Left colon (tissue), 2 donors: ENCODE measurements at regions not wholly inside any gene's neighbourhood (a gene's known extent, or its start where the extent isn't known, plus 50 kb on each side); places are given as distances from the start of the nearest gene placed in this dataset.
"Not testable (repeated sequence)": the region's sequence is repeated elsewhere in the genome, so short reads cannot be mapped to it uniquely, and the experiment has no call there.

Experiments used
- ATAC-seq: fragments of 200-7000 bp; cut with Tn5 transposase; one replicate; pipeline ENCODE4 v1.9.1; 2020; ENCODE audit warnings: mild to moderate bottlenecking, moderate library complexity
- DNase-seq, 2 donors: peaks; one replicate each; pipeline ENCODE4 v3.0.0-alpha.2; 2020
- intact Hi-C, 2 donors: fragments of 100-400 bp; cut with DNase I in 1 of 2; cut with micrococcal nuclease in 1 of 2; formaldehyde crosslinking; loops; one replicate each; pipeline versions ENCODE4 v1.11.2 to v1.14.0; 2022; cut with DNase I, micrococcal nuclease
- donor health status: DM: no; HTN: no; CAD: no.
- donor health status: DM: yes; HTN: yes; CAD: no.

DNA sequence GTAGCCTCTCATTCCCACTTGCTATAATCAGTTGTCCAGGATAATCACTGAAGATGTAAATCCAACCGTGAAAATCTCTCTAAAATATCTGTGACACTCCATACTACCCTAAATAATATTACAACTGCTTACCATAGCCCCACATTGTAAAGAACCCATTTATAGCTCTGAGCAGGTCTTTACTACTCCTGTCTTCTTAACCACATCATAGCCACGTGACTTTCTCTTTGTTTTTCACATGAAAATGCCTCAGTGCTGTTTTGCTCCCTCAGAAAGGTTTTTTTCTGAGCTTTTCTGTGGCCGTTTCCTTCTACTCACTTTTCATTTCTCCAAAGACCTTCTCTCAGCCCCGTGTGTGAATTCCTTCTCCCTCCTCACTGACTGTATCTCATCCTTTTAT lies 662.2 kb upstream of the ADARB2 start:
- DNase-seq (no peak), ATAC-seq (no peak)
- intact Hi-C loops: no loop called here

- DNase-seq (no peak), ATAC-seq (no peak)
- intact Hi-C loops: no loop called here
Observed at GRCh38 chr10:2392145-2392812, 655.0 kb upstream of the ADARB2 start.

DNA sequence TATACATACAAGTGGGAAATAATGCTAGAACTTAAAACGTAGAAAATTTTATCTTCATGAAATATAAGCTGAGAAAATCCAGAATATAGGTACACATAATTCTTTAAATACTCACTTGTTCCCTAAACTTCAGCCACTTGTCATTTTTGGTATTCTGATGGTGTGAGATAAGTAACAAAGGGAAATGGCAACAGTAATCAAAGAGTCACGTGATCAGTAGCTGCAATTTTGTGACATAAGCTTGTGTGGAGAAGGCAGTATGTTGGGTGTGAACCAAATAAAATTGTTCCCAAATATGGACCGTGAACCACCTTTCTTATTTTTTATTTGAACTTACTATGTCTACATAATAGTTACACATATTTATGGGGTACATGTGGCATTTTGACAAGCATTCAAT lies 650.3 kb upstream of the ADARB2 start:
- DNase-seq (no peak), ATAC-seq (no peak)
- intact Hi-C loops: no loop called here

DNA sequence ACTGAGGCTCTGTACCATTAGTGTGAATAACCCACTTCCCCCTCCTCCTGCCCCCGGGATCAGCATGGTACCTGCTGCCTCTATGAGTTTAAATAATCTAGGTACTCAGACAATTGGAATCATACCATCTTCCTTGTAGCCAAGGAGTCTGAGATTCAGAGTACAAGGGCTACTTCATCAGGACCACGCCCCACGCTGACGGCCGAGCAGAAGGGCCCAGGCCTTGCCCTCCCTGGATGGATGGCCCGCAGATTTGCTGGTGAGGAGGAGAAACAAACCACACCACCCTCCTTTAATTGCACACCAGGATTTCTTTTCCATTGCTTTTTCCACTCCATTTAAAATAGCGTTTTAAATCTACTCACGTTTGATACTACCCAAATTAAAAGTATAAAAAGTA lies 649.9 kb upstream of the ADARB2 start:
- ATAC-seq (no peak), DNase-seq (no peak)
- intact Hi-C loops: no loop called here

DNA sequence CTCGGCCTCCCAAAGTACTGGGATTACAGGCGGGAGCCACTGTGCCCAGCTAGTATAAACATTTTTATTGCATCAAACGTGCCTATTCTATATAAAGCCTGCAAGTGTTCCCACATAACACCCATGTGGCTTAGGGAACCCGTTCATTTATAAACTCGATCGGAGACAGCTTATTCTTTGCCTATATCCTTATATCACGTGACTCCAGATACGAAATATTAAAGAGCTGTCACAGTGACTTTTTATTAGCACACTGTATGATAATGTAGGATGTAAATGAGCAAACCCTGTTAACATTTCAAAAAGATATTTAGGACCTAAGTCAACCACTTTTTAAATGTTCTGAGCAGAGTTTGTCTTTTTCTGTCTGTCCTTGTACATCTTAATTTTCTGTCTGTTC lies 642.9 kb upstream of the ADARB2 start:
- intact Hi-C loops: no loop called here
- DNase-seq (no peak), ATAC-seq (no peak)

DNA sequence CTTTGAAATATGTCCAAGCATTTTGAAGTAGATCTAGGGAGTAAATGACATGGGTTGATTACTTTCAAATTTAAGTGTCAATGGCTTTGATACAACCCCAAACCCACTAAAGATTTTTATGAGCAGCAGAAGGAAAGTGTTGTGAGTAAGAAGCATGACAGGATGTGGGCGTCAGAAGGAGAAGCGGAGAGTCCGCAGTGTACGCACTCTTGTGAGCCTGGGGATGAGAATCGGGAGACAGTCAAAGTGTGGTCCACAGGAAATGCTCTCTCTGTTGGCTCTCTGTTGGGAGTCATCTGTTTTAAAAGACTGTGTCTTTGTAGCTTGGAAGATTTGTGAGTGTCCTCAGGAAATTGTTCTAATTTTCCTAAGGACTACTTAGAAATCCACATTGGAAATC lies 629.8 kb upstream of the ADARB2 start:
- intact Hi-C loops: no loop called here
- no peak for DNase-seq
- no peak for ATAC-seq

DNA sequence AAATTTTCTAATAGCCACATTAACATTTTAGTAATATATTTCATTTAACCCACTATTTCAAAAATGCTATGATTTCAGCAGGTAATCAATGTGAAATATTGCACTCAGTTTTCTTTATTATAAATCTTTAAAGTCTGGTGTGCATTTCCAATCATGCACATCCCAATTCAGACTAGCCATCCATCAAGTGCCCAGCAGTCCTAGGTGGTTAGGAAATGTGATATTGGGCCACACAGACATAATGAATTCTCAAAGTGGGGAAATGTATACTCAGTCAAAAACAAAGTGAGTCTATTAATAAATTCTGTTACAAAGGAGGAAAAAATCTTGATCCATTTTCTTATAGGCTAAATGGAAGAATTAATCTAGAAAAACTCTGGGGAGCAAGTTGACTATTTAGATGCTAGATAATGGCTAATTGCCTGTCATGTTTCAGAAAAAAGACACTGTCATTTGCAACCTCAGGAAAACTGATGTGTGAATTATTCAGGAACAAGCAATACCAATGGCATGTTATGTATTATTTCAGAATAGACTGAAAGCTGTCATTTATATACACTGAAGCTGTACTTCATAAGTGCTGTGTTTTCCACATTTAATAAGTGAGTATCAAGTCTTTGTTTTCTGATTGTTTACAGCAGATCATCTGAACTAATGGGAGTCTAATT lies 629.1 kb upstream of the ADARB2 start:
- no peak for ATAC-seq
- intact Hi-C loops: no loop called here

DNA sequence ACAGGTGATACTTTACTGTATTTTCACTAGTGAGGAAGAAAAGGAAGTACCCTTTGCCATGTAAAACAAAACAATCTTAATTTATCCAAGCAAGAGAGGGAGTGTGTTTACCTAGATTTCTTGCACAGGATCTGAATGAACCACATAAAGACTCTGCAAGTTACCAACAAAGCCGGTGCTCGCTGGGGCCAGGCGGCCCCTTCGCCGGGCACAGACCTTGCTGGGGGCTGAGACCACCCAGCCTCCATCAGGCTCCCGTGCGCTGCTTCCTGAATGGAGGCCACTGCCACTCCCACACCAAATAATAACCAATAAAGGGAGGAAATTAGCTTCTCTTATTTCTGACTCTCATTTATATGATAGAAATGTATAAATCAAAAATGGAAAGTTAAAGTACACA lies 625.0 kb upstream of the ADARB2 start:
- intact Hi-C loops: no loop called here
- ATAC-seq (no peak), DNase-seq (no peak)

More for the DNA sequence above, 629.1 kb upstream of the ADARB2 start:
- DNase-seq: no peak

DNA sequence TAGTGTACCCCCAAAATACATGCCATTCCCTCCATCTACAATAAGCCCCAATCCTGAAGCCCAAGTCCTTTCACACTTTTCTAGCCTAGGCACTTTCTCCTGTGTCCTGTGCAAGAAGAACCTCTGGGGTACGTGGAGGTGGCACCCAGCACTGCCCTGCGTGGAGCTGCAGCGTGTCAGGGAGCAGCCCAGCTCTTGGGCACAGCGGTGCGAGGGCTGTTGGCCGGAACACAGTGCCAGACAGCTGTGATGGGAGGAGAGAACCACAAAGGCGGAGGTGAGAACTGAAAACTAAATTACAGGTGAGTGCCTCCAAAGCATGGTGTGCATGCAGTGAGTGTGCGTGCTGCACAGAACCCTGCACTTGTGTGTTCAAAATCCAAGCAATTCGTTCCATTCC lies 621.3 kb upstream of the ADARB2 start:
- ATAC-seq: no peak
- DNase-seq: no peak
- intact Hi-C loops: no loop called here

DNA sequence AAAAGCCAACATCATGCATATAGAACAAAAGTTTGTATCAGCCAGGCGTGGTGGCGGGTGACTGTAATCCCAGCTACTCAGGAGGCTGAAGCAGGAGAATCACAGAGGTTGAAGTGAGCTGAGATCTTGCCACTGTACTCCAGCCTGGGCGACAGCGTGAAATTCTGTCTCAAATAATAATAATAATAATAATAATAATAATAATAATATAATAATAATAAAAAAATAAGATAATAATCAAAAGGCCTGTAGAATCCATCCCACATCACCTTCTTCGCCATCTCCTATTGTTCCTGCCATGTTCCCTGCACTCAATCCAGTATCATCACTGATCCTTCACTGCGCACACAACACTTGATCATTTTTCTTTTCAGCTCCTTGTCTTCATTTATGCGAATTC lies 619.3 kb upstream of the ADARB2 start:
- DNase-seq: no peak

GRCh38 chr10:2351566-2351965 lies 614.2 kb upstream of the ADARB2 start:
- intact Hi-C loops: no loop called here

More for the DNA sequence above, 619.3 kb upstream of the ADARB2 start:
- intact Hi-C loops: no loop called here
- no peak for ATAC-seq

GRCh38 chr10:2342206-2342605 lies 604.9 kb upstream of the ADARB2 start:
- ATAC-seq (no peak), DNase-seq (no peak)
- intact Hi-C loops: no loop called here

More at GRCh38 chr10:2351566-2351965, 614.2 kb upstream of the ADARB2 start:
- no peak for DNase-seq
- no peak for ATAC-seq

- intact Hi-C loops: no loop called here
- ATAC-seq (no peak), DNase-seq (no peak)
Observed at GRCh38 chr10:2340831-2341647, 603.7 kb upstream of the ADARB2 start.

DNA sequence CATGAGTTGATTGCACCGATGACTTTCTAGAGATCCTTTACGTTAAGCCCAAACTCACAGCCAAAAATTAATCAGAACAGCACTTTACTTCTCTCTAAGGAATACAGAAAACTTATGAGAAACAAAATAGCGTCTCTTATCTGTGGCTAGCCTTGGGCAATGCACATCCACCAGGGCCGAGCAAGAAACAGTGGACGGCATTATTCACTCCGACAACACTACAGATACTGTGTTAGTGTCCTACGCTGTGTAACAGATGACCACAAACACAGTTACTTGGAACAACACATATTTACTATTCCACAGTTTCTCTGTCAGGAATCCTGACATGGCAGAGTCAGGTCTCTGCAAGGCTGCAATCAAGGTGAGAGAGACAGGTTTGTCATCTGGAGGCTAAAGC lies 598.3 kb upstream of the ADARB2 start:
- ATAC-seq: no peak
- intact Hi-C loops: no loop called here
- DNase-seq: no peak

DNA sequence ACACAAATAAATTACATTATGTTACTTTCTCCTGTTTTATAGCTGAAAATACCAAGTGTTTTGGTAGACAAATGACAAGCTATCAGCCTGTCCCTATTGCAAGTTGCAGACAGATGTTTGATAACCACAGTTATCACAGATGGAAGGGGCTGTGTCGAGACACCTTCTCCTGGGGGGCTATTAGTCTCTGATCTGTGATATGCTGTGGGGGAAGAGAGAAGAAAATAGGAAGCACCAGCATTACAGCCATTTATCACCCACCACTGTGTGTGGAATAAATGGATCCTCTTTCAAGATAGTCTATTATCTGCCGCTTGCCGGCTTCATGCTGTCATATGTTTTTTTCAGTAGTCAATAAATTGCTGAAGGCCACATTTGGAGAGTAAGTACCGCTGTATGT lies 597.2 kb upstream of the ADARB2 start:
- intact Hi-C loops: no loop called here
- no peak for ATAC-seq
- no peak for DNase-seq

DNA sequence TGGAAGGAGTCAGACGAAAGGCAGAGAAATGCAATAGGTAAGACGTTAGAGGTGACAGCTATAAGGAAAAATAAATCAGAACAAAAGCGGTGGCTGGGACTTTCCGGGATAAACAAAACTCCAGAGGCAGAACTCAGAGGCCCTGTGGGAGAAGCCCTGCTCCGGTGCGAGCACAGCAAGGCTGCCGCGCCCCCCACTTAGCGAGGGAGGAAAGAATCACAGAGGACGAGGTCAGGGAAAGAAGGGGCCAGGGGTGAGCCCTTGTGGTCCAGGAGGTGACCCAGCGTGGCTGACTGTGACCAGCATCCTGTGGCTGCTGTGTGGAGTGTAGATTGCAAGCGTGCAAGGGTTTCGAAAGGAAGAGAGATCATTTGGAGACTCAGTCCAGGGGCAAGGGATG lies 591.8 kb upstream of the ADARB2 start:
- intact Hi-C loops: no loop called here

DNA sequence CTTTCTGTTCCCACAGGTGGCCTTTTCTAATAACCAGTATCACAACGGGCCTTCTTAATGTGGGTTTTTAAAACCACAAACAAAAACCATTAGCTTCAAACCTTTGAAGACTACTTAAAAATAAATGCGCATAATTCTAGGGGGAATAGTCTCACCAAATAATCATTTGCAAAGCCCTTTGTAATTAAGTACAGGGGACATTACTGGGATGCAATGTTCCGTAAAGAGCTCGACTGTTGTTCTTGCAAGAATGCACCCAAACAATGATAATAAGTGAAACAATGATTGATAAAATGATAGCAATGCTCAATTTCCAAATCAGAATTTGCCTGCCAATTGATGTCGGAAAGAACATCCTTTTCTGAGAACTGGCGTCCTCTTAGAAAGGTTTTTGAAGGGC lies 589.1 kb upstream of the ADARB2 start:
- ATAC-seq (no peak), DNase-seq (no peak)
- intact Hi-C loops: no loop called here

More for the DNA sequence above, 591.8 kb upstream of the ADARB2 start:
- DNase-seq (no peak), ATAC-seq (no peak)

- ATAC-seq, DNase-seq, intact Hi-C loops: not testable (repeated sequence)
Observed at GRCh38 chr10:2315045-2315485, 577.7 kb upstream of the ADARB2 start.

GRCh38 chr10:2306081-2306480 lies 568.8 kb upstream of the ADARB2 start:
- ATAC-seq: no peak
- intact Hi-C loops: no loop called here
- DNase-seq: no peak

DNA sequence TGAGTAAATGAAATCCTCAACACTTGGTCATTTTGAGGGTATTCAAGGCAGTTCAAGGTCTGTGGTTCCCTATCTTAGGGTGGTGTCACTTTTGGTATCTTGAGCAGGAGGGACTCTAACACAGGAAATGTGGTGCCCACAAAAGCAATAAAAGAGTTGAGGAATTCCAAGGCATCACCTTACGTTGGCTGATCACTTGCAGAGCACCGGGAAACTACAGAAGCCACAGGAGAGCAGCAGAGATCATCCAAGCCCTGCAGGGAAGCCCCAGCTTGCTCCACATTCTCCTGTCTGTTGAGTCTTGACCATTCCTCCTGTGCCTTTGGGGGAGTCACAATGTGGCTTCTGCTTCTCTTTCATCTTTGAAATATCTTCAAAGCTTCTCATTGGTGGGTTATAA lies 565.8 kb upstream of the ADARB2 start:
- intact Hi-C loops: no loop called here
- DNase-seq (no peak), ATAC-seq (no peak)
